ENCODE measurements at regions not wholly inside any gene's neighbourhood (a gene's known extent, or its start where the extent isn't known, plus 50 kb on each side); places are given as distances from the start of the nearest gene placed in this dataset.

DNA sequence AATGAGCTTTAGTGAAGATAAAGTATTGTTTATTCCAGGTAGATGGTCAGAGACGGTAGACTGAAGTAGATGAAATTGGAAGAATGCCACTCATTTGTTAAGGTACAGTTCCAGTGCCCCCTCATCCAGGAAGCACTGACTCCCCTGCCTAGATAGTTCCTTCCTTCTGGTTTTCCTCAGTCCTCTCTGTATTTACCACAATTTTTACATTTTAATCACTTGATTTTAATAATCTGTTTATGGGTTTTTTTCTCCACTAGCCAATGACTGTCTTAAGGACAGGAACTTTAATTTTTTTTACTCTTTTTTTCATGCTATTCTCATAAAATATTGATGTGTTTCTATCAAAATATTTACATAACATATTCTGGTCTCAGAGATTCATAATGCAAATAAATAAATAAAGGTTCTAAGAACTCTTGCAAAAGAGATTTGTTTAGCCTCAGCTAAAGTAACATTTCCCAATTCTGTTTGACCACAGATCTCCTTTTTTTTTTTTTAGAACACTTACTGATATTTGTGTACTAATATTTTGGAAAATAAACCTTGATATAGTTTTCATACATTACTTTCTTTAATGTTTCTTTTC lies 651.6 kb downstream of the PLPP3 start:
- DNase-seq = no peak
- TF ChIP-seq POLR2A (IDR thresholded peaks at IDR 0.05) (no peak), CTCF (IDR thresholded peaks at IDR 0.05) (no peak), EP300 (IDR thresholded peaks at IDR 0.05) (no peak)
- no peaks in the 10 kb centered on the region for H3K27me3 ChIP-seq
- H3K27ac ChIP-seq = no peak overlapping the region
- no peaks in the 10 kb centered on the region for H3K36me3 ChIP-seq
- H3K4me3 ChIP-seq = no peak overlapping the region
- H3K9me3 ChIP-seq = no peaks in the 10 kb centered on the region
- WGBS, 3 donors = 42 to 70% (median 58%) methylated on average over 1 of the region's 1 CpG
- intact Hi-C loops (cut with DNase I) = no loop called here
- peaks cover 11% of the 10 kb centered on the region for H3K4me1 ChIP-seq (ENCODE audit: insufficient read depth)

GRCh38 chr1:55926906-55927471 lies 652.4 kb downstream of the PLPP3 start:
- no peaks in the 10 kb centered on the region for H3K9me3 ChIP-seq
- no peak overlapping the region for H3K4me3 ChIP-seq
- DNase-seq = peak in 2 of 5 donors; percentile 14 to 21
- no peaks in the 10 kb centered on the region for H3K27me3 ChIP-seq
- H3K36me3 ChIP-seq = no peaks in the 10 kb centered on the region
- H3K4me1 ChIP-seq (ENCODE audit: insufficient read depth) = peaks cover 9% of the 10 kb centered on the region
- intact Hi-C loops (cut with DNase I) = no loop called here
- TF ChIP-seq POLR2A (IDR thresholded peaks at IDR 0.05) = no peak
- no peak for TF ChIP-seq CTCF (IDR thresholded peaks at IDR 0.05)
- no peak for TF ChIP-seq EP300 (IDR thresholded peaks at IDR 0.05)
- 87 to 92% (median 89%) methylated on average over 11 of the region's 11 CpGs for WGBS, 3 donors
- no peak overlapping the region for H3K27ac ChIP-seq

DNA sequence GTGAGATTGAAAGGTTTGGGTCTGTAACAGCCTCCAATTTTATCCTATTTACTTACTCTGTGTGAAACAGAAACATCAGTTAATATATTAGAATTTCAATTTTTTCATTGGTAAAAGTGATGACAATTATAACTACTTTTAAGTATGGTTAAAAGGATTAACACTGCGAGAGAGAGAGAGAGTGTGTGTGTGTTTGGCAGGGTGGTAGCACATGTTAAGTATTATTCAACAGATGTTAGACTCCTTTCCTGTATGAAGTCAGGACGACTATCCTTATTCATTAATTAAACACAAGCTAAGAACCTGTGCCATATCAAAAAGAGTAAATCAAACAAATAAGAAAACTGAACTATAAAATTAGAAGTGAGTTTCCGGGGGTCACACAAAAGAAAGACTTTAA lies 662.5 kb downstream of the PLPP3 start:
- H3K4me3 ChIP-seq = no peak overlapping the region
- H3K36me3 ChIP-seq = no peaks in the 10 kb centered on the region
- no peak overlapping the region for H3K27ac ChIP-seq
- WGBS, 3 donors = 72 to 83% (median 83%) methylated on average over 3 of the region's 3 CpGs
- no peaks in the 10 kb centered on the region for H3K9me3 ChIP-seq
- no peaks in the 10 kb centered on the region for H3K27me3 ChIP-seq
- intact Hi-C loops (cut with DNase I) = no loop called here
- TF ChIP-seq CTCF (IDR thresholded peaks at IDR 0.05) (no peak), EP300 (IDR thresholded peaks at IDR 0.05) (no peak), POLR2A (IDR thresholded peaks at IDR 0.05) (no peak)
- H3K4me1 ChIP-seq (ENCODE audit: insufficient read depth) = no peaks in the 10 kb centered on the region
- no peak for DNase-seq

GRCh38 chr1:55916481-55916880 lies 662.9 kb downstream of the PLPP3 start:
- Histone ChIP-seq H3K27ac (no peak overlapping the region), H3K36me3 (no peaks in the 10 kb centered on the region), H3K4me3 (no peak overlapping the region), H3K4me1 (ENCODE audit: insufficient read depth) (no peaks in the 10 kb centered on the region), H3K27me3 (no peaks in the 10 kb centered on the region), H3K9me3 (no peaks in the 10 kb centered on the region)
- intact Hi-C loops (cut with DNase I) = no loop called here
- no peak for DNase-seq
- WGBS, 3 donors = 23 to 43% (median 29%) methylated on average over 2 of the region's 2 CpGs
- TF ChIP-seq POLR2A (IDR thresholded peaks at IDR 0.05) = no peak
- no peak for TF ChIP-seq CTCF (IDR thresholded peaks at IDR 0.05)
- TF ChIP-seq EP300 (IDR thresholded peaks at IDR 0.05) = no peak

All from ovary (tissue), 7 donors.